ENCODE measurements at regions not wholly inside any gene's neighbourhood (a gene's known extent, or its start where the extent isn't known, plus 50 kb on each side); places are given as distances from the start of the nearest gene placed in this dataset.
"Not testable (repeated sequence)": the region's sequence is repeated elsewhere in the genome, so short reads cannot be mapped to it uniquely, and the experiment has no call there.

DNA sequence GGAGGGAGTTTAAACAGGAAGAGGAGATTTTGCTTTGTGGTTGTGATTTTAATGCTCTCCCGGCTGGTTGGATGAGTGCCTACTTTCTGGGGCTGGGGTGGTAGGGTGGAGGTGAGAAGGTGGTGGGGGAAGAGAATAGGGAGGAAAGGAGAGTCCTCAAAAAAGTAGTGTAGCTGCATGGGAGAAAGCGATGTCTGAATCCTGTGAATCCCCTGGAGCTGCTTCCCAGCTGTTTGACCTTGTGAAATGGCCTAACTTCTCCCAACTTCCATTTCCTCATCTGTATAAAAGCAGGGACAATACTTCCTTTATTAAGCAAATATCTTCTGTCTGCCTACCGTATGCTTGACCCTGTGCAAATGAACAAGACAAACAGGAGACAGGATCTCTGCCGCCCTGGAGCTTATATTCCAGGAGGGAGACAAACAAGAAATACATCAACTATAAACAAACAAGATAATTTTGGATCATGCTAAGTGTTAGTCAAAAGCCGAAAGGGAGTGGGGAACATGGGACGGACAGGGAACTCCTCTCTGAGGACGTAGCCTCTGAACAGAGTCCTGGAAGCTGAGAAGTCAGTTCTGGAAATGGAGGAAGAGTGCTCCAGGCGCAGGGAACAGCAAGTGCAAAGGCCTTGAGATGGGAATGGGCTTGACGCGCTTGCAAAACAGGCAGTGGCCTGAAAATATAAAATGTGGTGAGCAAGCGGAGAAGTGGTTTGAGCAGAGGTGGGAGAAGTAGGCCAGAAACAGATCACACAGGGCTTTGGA, 103.5 kb downstream of the SPRY4 start:
- no peak for DNase-seq

DNA sequence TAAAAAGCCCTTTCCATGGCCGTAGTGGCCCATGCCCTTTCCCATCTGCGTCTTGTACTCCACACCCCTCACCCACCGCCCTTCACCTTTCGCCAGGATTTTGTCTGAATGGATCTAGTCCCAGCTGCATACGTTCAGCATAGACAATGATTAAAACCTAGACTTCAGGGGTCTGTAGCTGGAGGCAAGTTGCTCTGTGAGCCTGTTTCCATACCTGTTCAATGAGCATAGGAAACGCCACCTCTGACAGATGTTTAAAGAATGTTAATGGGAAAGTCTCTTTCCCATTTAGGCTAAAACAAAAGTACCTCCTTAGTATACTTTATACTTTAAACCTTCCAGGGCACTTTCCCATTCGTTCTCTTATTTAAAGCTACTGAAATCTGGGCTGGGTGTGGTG, 105.7 kb downstream of the SPRY4 start:
- DNase-seq: no peak

DNA sequence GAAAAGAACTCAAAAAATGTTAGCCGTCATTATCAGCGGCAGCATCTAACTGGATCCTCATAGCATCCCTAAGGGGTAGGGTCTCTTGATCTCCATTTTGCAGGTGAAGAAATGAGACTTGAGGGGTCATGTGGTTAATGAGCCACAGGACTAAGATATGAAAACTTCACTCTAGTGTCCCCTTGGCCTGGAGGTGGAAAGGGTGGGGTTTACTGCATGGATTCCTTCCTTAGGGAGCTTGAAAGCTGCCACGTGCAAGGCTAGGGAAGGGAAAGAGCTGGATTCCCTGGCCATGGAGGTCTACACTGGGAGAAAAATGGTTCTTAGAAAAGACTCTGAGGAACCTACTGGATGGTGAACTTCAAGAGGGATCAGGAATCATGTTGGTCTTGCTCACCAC, 107.9 kb downstream of the SPRY4 start:
- DNase-seq: no peak

DNA sequence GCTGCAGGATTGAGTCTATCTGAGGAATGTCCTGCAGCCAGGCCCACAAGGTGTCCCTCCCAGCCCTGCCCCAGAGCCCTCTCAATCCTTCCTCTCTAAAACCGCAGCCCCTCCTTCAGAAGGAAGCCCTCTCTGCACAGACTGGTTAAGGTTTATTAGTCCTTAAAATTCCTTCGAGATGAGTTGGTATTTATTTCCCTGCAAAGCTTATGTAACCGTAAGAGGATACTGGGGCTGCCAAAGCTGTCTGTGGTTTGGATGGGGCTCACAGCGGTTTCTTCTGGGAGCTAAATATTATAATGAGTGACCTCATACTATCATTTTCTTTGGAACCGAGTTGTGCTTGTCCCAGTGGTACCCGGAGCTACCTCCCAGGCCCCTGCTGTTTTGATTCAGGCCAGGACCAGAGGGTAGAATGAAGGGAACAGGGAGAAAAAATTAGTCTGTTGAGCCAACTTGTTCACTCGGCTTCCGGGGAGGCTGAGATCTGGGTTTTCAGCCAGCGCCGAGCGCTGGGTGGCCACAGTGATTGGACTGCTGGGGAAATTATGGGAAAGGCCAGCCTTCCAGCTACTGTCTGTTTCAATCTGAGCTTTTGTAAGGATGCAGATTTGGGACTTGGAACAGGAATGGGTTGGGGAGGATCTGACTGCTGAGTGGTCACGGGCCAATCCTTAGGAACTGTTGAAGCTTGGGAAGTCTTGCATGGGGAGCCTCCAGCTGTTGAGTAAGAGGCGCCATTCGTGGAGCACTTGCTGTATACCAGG, 107.5 kb downstream of the NDFIP1 start:
- no peak for DNase-seq

DNA sequence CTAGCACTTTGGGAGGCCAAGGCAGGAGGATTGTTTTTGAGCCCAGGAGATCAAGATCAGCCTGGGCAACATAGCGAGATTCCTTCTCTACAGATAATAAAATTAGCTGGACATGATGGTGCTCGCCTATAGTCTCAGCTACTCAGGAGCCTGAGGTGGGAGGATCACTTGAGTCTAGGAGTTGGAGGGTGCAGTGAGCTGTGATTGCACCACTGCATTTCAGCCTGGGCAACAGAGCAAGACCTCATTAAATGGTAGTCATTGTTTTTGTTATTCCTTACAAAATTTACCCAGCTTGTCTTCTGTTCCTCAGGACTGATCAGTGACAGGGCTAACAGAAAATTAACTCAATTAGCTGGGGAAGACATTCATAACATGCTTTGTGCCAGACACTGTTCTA, 104.5 kb downstream of the NDFIP1 start:
- no peak for DNase-seq

DNA sequence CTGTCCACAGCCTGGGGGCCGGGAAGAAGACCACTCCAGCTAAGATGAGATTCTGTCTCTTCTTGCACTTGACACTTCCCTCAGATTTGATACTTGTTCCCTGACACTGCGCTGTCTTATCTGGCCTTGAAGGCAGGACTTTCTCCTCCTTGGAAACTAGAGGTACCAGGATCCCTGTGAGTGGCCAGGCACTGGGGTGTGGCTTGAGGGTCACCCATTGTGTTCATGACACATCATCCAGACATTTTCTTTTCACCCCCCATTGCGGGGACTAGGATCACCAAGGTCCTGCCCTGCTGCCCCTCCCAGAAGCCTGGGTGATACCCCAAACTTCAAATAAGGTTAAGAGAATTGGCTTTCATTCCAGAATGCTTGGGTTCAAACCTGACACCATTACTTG, 103.3 kb downstream of the NDFIP1 start:
- DNase-seq: no peak

DNA sequence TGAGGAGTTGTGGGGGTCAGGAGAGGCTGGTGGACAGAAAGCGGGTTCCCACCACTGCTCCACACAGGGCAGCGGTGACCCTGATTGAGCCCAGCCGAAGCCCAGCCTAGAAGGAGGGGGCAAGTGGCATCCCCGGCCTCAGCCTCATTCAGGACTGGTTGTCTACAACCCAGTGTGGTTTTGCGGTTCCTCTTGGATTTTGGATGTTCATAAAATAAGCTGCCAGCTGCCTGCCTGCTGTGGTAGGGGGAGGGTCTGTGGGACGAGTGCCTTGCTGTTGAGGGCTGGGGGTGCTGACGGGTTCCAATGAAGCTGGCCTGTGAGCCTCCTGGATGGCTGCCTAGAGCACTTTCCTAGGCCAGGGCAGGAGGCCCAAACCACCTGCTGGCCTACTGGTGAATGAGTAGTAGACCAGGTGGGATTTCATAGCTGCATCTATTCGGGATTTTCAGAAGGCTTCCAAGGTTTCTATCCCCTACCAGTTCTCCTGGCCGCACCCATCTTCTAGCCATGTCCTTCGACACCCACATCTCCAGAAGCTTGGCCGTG, 102.4 kb downstream of the NDFIP1 start:
- no peak for DNase-seq

DNA sequence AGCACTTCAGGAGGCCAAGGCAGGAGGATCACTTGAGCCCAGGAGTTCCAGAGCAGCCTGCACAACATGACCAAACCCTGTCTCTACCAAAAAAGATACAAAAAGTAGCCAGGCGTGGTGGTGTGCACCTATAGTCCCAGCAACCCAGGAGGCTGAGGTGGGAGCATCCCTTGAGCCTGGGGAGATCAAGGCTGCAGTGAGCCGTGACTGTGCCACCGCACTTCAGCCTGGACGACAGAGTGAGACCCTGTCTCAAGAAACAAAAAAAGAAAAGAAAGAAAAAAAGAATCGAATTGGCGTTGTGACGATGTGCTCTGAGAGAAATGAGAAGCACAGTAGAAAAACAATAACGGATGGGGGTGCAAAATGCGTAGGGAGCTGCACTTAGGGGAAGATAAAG, 101.4 kb downstream of the NDFIP1 start:
- DNase-seq: no peak

DNA sequence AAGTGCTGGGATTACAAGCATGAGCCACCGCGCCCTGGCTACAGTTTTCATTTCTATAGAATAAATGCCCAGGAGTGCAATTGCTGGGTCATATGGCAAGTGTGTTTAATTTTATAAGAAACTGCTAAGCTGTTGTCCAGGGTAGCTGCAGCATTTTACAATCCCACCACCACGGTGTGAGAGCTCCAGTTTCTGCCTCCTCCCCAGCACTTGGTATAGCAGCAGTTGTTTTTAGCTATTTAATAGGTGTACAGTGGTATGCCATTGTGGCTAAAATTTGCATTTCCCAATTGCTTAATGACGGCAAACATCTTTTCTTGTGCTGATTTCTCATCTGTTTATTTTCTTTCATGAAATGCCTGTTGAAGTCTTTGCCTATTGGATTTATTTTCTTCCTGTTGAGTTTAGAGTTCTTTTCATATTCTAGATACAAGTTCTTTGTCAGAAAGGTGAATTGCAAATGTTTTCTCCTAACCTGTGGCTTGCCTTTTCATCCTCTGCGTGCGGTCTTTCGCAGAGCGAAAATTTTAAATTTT, 100.3 kb downstream of the NDFIP1 start:
- DNase-seq: no peak

DNA sequence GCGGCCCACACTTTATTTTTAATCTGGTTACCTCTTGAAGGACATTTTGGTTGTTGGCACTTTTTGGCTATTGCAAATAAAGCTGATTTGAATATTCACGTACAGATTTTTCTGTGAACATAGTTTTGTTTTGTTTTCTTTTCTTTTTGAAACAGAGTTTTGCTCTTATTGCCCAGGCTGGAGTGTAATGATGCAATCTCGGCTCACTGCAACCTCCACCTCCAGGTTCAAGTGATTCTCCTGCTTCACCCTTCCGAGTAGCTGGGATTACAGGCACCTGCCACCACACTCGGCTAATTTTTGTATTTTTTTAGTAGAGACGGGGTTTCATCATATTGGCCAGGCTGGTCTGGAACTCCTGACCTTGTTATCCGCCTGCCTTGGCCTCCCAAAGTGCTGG, 99.7 kb downstream of the NDFIP1 start:
- DNase-seq: not testable (repeated sequence)

DNA sequence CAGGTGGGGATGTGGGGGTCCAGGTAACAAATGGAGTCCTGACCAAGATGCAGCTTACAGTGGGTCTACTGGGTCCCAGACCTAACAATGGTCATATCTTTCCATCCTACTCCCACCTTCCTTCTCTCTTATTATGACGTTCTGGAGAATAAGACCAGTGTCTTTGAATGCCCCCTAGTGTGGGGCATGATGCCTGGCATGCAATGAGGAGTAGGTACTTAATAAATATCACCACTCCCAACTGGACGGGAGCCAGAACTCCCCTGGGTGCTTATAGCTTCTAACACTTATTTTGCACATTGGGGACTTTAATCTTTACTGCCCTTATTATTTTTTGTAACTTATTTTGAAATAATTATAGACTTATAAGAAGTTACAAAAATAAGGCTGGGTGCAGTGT, 98.2 kb downstream of the NDFIP1 start:
- DNase-seq: no peak

DNA sequence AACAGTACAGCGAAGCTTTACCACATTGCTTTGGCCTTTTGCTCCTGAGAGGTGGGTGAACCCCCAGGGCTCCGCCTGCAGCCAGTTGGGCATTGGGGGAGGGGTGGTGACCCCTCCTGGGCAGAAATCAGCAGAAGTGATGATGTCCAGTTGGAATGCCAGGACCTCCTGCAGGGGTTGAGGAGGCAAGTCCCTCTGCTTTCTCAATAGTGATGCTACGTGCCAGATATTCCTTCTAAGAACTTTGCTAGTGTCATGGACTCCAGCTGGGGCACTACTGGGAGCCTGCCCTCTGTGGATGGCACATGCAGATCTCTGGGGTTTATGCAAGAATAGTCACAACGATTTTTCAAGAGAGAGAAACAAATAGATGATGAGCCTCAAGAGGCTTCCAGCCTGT, 95.6 kb downstream of the NDFIP1 start:
- no peak for DNase-seq
